IPS-NIHi11 (cell line): ENCODE measurements at regions not wholly inside any gene's neighbourhood (a gene's known extent, or its start where the extent isn't known, plus 50 kb on each side); places are given as distances from the start of the nearest gene placed in this dataset.
A peak's percentile ranks its signal among the peaks of the same experiment; 100 is the strongest.

ENCODE experiments used
- DNase-seq: peaks from one replicate; pipeline ENCODE4 v3.0.0; 2012; ENCODE audit warnings: mixed read lengths, low spot score

DNA sequence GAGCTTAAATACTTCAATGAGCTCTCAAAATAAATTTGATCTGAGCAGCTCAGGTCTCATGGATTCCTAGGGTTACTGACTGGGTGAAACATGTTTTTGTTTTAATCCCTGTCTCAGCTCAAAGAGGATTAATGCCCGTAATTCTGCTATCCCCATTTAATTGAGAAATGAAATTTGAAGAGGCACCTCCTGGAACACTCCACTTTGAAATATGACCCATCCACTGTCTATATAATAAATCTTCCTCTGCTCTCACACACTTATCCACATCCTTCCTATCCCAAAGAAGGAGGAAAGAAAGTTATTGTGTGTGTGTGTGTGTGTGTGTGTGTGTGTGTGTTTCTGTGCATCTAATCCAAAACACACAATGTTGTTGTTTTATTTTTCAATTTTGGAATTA lies 2082.4 kb upstream of the PIK3C3 start:
- DNase-seq = no peak

DNA sequence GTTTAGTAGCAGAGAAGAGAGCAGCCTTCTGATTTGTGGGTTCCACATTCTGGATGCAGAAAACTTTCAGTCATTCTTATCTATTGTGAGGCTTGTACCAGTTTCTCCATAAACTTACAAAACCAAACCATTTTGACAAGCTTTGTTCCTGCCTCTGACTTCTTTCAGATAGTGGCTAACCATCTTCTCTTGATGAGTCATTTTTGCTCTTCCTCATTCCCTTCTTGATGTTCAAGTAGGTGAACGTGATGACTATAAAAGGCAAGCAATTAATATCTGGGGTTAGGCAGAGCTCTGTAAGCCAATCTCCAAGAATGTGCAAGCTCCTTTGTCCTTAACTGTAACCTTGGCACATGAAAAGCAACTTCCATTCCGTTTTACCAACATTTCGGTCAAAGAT lies 2083.1 kb upstream of the PIK3C3 start:
- DNase-seq = no peak

DNA sequence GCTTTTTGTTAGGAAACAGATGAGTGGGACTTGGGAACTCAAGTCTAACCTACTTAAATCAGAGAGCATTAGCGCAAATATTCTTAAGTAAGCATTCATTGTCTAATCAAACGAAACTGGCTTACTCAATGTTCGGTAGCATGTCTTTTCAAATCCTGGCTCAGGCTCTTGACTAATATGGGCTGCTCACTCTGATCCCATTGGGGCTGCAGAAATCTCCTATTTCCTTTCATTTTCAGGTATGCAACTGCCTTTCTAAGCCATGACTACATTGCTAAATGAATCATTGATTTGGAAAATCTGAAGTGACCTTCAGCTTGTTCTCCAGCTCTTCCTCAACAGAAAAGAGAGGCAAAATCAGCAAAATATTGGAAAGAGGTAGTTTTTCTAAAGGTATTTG lies 2084.4 kb upstream of the PIK3C3 start:
- DNase-seq = no peak

DNA sequence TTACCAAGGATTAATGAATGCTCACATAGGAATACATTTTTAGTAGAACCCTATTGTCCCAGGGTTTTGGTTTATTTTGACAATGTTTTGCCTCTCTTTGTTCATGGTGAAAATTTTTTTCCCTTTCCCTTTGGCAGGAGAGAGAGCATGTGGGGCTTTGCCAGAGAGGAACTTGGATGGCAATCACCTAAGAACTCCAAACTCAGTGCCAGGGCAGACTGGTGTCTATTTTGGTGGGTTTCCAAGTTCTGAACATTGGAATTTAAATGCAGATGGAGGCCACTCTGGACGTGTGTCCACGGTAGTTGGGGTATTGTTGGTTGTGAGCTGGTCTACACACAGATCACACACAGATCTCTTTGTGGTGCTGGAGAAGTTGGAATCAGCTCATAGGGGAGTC lies 2091.1 kb upstream of the PIK3C3 start:
- no peak for DNase-seq

DNA sequence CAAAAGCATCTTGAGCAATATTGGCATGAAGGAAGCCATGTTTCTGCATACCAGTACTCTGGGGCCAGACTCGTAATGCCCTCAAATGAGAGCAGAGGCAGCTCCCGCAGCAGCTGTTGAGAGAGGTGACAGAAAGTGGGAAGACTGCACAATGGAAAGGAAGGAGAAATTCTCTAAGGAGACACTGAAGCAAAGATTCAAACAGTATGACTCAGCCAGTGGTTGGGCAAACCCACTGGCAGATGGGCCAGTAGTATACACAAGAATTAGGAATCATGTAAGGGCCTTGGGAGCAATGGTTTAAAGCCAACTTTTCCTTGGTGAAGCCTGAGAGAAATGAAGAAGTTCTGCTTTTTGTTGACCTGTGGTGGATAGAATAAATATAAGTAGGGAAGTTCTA lies 2092.7 kb upstream of the PIK3C3 start:
- DNase-seq = no peak

DNA sequence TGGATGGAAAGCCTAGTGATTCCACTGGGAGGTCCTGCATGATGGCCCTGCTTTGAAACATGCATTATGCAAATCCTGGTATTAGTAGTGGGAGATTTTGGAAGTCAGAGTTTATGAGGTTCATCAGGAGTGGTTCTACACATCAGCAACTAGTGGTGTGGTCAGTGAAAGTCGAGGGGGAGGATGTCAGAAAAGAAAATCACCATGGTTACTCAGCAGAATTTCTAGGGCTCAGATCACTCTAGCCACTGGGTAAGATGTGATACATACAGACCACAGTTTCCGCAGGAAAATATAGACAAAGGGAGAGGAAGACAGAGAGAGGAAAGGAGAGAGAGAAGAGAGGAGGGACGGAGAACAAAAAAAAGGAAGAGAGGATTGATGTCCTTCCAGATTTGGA lies 2100.7 kb upstream of the PIK3C3 start:
- DNase-seq = no peak

DNA sequence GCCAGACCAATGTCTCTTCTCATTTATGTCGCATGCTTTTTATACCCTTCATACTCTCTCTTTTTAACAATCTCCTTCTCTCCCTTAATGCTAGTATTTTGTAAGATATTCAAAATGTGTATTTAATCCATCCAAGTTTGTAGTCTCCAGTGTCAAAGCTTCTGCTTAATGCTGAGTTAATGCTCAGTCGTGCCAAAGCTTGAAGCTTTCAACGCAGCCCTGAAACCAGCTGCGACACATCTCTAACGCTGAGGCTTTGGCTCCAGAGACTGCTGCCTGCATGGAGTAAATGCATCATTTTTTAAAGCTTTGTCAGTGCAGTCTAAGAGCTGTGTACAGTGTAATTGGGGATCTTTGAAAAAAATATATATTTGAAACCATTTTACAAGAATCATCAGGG lies 2108.8 kb upstream of the PIK3C3 start:
- DNase-seq = no peak

DNA sequence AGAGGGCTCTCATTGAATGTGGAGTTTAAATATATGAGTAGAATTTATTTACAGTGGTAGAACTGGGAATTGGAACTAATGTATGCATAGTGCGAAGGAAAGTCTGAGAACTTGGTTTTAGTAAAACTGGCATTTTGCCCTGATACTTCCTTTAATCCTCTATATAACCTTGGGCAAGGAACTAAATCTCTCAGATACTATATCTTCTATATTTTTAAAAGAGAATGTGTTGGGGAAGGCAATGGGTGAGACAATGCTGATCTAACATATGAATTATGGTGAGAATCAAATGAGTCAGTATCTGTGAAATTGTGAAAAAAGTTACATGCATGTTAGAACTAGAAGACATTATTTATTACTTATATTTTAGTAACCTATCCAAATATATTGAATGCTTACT lies 2109.4 kb upstream of the PIK3C3 start:
- no peak for DNase-seq

DNA sequence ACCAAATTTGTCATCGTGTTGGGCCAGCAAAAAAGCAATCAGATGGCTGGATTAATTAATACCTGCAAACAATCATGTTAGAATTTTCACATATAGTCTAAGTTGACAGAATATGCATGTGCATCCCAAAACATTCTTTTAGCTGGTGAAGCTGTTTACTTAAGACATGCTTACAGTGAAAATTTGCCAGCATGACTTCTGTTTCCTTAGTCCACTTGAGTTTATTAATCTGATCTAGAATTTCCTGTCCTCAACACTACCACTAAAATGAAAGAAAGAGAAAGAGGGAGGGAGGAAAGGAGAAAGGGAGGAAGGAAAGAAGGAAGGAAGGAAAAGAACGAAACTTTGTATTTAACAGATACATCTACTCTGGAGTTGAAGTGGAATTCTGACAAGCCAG lies 2109.9 kb upstream of the PIK3C3 start:
- no peak for DNase-seq

DNA sequence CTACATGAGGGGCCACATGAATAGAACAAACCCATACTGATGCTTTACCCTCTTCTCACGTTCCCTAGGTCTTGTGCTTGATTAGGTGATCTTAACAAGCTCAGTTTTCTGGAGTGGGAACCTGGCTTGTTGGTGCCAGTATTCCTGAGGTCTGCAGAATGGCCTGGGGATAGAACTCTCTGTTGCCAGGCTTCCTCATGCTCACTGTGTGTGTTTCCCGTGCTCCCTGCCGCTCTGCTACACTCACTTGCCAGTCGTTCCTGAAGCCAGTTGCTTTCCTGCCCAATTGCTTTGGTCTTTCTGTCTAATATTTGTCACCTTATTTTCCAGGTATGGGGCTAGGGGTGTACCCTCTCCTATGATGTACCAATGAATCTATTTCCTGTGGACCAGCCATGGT lies 2111.5 kb upstream of the PIK3C3 start:
- DNase-seq = no peak

DNA sequence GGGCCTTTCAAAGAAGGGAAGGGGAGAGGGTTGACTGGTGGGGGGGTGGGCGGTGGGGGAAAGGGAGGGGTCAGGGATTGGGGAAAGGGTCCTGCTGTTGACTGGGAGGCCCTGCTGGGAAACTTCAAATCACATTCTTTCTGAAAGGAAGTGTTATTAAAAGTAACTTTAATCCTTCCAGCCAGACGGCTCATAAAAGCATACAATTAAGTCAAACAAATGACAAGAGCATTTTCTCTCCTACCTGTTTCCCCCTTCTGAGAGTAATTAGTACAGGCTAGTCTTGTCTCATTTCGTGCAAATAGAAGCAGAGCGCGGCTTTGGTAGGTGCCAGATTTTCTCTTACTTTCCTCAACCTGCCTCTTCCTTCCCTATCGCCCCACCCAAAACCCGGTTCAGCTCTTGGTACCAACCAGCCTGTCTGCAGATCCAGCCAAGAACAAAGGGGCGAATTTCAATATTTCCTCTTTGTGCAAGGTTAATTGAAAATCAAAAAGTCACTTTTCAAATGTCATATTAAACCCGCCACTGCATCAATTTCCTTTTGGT lies 2112.6 kb upstream of the PIK3C3 start:
- peak; percentile 13 for DNase-seq

DNA sequence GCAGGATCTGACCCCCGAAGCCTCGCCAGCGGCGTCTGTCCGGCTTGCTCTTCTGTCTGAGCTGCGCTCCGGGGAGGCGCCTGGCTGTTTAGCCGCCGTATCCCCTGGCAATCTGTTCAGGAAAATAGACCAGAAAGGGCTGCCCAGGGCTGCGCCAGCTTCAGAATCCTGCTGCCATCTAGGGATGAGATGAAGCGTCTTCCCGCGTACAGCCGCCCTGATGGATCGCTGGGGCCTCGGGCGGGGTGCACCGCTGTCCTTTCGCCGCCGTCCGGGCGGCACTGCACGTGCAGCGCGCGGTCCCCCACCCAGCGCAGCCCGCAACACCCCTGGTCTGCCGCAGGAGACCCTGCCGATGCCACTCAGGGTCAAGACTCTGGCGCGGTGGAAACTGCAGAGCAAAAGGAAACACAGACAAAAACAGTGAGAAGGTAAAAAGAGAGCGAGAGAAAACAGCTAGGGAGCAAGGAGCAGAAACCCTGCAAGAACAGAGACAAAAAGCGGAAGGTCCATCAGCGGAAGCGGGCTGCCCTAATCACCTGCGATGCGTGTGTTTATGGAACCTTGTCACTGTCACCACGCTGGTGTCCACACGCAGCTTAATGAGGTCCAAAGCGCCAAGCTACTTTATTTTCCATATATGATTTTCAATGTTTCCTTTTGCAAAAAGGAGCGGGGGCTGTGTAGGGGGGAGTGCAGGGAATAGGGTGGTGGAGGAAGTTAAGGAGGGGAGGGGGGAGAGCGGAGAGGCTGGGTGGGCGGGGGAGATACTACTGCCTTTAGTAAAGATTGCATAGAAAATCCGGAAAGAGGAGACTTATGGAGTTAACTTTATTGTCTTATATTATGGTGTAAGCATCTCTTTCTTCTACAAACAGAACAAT lies 2113.3 kb upstream of the PIK3C3 start:
- DNase-seq = peak; percentile 74

DNA sequence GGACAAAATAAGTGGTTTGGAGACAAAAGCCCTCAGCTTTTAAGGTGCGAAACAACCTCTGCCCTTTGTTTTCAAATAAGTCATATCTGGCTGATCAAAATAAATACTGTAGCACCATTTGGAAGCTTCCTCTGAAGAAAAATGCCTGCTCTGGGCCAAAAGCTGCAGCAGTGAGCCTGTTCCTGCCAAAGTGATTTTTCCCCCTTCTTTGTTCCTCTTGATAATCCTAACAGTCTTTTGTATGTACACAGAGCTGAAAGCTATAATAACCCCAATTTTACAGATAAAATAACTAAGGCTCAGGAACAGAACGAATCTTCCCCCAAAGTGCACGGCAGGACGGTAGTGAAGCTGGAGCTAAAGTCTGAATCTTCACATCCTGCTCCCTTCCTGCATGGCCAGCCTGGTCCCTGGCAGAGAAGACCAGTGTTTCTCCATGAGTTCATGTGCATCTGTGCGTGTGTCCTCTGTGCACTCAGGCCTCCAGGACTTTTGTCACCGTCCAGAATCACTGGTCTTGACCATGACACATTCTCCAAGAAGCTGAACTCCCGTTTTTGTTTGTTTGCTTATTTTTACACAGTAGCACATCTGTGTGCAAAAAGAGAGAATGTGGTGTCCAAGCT lies 2114.1 kb upstream of the PIK3C3 start:
- no peak for DNase-seq

DNA sequence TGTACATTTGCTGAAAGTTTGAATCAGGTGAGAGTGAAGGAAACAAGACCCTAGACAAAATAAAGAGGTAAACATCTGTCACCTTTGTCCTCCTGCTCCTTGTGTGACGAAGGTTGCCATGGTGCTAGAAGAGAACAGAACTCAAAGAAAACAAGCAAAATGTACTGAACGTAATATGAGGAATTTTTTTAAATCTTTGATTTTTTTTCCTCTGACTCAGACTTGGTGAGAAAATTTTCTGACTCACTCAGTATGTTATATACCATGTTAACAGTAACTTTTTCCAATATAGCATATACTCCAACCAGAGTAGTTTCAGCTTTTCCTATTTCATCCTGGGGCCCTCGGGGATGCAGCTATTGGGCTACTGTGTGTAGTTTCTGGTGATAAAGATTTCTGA lies 2114.6 kb upstream of the PIK3C3 start:
- DNase-seq = no peak

DNA sequence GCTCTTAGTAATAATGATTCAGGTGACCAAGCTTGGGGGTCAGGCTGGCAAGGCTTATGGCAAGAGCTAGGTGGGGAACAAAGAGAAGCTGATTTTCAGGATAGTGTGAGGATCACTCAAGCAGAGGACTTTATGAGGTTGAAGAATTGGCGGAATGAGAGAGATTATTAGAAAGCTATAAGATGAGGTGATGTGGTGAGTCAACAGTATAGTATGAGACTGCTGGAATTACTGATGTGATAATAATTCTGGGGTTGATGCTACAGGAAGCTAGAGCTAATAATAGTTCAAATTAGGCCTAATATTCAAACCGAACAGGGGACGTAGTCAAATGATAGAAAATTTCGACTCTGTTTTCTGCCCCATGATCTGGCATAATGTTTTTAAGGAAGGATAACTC lies 2115.3 kb upstream of the PIK3C3 start:
- DNase-seq = no peak

DNA sequence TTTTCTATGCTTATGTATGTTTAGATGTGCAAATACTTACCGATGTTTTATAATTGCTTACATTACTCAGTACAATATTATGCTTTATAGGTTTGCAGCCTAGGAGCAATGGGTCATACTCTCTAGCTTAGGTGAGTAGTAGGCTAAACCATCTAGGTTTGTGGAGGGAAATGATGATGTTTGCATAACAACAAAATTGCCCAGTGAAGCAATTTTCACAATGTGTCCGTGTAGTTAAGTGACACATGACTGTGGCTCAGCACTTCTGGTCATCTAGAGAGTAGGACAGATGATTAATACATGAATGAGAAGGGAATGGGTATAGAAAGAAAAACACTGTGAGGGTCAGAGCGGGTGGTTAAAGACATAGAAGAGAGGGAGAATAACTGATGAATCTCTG lies 2116.2 kb upstream of the PIK3C3 start:
- DNase-seq = no peak

DNA sequence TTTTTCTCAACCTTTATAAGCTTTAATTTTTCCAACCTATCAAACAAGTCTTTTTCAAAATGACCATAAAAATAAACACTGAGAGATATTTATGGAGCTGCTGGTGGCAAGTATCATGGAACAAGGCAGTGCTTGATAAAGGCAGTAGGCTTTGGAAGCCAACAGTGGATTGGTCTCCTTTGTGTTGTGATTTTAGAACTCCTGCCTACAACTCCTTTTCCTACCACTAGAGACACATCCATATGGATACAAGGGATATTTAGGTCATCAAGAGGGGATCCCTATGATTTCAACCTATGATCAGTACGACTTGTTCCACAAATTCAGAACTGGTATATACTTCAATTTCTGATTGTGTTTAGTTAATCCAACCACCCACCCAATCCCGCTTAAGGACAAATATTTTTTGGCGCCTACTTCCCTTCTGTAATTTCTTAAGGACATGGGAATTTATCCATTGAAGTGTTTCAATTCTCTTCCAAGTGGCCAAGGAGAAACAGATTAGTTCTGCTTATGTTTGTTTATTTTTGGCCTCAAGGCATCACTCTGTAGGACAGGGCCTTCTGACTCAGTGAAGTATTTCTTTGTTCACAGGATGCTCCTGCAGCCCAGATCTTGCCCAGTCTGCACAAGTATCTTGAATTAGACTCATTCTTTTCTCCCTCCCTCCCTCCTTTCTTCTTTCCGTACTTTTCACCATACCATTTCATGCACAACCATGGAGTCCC lies 2119.6 kb upstream of the PIK3C3 start:
- DNase-seq = no peak

DNA sequence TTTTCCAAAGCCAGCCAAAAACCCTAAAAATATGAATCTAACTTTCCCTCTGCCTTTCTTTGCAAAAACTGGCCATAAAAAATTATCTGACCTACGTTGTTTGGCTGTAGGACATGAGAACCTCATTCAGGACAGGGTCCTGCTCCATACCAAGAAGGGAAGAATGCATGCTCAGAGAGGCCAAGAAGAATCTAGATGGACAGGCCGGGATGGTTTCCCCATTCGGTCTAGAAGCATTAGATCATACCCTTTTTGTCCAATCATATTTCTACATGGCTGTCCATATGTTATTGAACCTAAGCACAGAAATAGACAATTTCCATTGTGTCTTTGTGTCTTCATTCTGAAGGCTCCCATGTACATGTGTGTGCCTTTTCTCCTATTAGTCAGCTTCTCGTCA lies 2120.4 kb upstream of the PIK3C3 start:
- DNase-seq = no peak

DNA sequence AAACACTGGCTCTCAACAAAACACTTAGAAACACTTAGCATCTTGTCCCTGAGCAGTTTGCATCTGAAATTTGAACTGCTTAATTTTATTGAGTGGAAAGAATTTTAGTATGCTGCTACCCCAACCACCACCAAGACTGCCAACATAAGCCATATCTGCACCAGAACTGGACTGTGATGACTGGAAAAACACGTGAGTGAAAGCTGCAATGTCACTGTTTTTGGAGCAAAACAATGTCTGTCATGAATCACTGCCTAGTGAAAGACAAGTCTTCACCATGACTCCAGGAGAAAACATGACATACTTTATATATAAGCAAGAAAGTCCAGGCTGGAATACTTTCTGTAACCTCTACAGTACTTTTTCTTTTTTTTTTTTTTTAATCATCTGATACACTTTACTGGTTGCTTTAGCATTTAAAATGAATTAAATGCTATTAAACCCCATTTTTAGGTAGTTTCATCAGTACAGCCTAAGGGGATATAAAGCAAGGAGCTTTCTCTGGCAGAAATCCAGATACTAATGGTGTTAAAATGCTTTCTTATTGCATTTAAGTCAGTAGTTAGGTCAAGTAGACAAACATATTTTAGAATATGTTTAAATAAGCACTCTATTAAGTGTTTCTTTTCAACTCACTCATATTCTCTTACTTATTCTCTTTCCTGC lies 2129.4 kb upstream of the PIK3C3 start:
- no peak for DNase-seq

DNA sequence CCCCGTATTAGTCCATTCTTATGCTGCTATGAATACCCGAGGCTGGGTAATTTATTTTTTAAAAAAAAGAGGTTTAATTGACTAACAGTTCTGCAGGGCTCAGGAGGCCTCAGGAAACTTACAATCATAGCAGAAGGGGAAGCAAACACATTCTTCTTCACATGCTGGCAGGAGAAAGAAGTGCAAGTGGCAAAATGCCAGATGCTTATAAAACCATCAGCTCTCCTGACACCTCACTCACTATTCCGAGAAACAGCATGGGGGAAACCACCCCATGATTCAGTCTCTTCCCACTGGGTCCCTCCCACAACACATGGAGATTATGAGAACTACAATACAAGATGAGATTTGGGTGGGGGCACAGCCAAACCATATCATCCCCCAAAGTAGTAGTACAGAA lies 2148.5 kb upstream of the PIK3C3 start:
- DNase-seq = no peak

DNA sequence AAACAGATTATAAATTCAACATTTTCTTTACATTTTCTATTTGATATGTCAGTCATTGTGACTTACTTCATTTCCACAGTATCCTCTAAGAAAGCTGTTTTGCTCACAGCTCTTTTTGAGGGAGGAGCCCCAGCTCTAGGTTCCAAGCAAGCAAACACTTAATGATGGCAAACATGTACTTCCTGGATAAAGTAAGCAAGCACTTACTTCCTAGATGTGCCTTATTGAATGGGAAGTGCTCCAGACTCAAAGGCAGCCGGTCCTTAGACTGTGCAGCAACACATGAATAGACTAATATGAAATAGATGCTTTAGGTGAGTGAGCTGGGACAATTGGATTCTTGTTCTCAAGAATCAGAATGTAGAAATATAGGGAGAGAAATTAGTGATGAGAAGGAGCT lies 2149.8 kb upstream of the PIK3C3 start:
- no peak for DNase-seq

DNA sequence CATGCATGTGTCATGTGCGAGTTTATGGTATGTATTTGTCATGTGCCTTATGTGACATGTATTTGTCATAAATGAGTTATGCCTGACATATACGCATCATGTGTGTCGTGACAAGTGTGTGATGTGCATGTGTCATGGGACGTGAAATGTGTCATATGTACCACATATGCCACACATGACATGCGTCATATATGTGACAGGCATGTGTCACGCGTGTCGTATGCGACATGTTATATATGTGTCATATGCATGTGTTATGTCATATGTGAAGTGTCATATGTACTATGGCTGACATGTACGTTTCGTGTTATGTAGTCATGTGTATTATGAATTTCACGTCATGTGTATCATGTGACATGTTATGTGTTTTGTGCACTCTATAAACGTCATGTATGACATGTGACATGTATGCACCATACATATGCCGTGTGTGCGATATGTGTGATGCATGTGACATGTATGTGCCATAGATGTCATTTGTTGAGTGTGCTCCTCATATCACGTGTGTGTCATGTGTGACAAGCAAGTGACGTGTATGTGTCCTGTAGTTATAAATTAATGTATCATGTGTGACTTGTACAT lies 2152.3 kb upstream of the PIK3C3 start:
- DNase-seq = no peak
